Upper lobe of right lung (tissue), 1 donor: ENCODE measurements at regions not wholly inside any gene's neighbourhood (a gene's known extent, or its start where the extent isn't known, plus 50 kb on each side); places are given as distances from the start of the nearest gene placed in this dataset.

Experiments used
- ATAC-seq: fragments of 200-7000 bp; cut with Tn5 transposase; one replicate; pipeline ENCODE4 v1.9.1; 2020; ENCODE audit warnings: mild to moderate bottlenecking, moderate library complexity
- DNase-seq: peaks from one replicate; pipeline ENCODE4 v3.0.0-alpha.2; 2020
- H3K27ac ChIP-seq: fragments of 200-600 bp; one replicate; pipeline ENCODE4 v1.8.0; 2022
- H3K27me3 ChIP-seq: fragments of 200-600 bp; one replicate; pipeline ENCODE4 v1.8.0; 2022; ENCODE audit warnings: mild to moderate bottlenecking
- H3K36me3 ChIP-seq: fragments of 200-600 bp; one replicate; pipeline ENCODE4 v1.8.0; 2022
- H3K4me1 ChIP-seq: fragments of 200-600 bp; one replicate; pipeline ENCODE4 v1.8.0; 2022
- H3K4me3 ChIP-seq: fragments of 200-600 bp; one replicate; pipeline ENCODE4 v1.8.0; 2022; ENCODE audit warnings: mild to moderate bottlenecking
- H3K9me3 ChIP-seq: fragments of 200-600 bp; one replicate; pipeline ENCODE4 v1.8.0; 2022
- intact Hi-C: fragments of 100-400 bp; cut with DNase I; formaldehyde crosslinking; loops from one replicate; pipeline ENCODE4 v1.11.0; 2022
- TF ChIP-seq, protein P1 (sequence below): fragments of 200-600 bp; IDR thresholded peaks from one replicate; pipeline ENCODE4 v1.8.0; 2022; ENCODE audit warnings: antibody characterized with exemption
- donor health status: DM: no; HTN: yes; CAD: no; lungs with severe emphysema.

DNA sequence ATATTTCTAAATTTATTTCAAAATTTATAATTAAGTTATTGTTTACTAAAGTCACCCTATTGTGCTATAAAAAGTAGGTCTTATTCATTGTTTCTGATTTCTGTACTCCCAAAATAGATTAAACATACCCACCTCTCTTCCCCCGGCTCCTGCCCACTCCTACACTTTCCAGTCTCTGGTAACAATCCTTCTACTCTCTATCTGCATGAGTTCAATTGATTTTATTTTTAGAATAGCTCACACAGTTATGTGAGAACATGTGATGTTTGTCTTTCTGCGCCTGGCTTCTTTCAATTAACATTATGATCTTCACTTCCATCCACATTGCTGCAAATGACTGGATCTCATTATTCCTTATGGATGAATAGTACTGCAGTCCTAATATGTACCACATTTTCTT lies 269.3 kb downstream of the ACTRT1 start:
- no peaks in the 10 kb centered on the region for H3K27me3 ChIP-seq
- ATAC-seq: no peak
- intact Hi-C loops: no loop called here
- H3K9me3 ChIP-seq: no peaks in the 10 kb centered on the region
- H3K36me3 ChIP-seq: no peaks in the 10 kb centered on the region
- H3K4me1 ChIP-seq: no peaks in the 10 kb centered on the region
- DNase-seq: no peak
- H3K4me3 ChIP-seq: no peak overlapping the region
- TF ChIP-seq, protein P1, sequence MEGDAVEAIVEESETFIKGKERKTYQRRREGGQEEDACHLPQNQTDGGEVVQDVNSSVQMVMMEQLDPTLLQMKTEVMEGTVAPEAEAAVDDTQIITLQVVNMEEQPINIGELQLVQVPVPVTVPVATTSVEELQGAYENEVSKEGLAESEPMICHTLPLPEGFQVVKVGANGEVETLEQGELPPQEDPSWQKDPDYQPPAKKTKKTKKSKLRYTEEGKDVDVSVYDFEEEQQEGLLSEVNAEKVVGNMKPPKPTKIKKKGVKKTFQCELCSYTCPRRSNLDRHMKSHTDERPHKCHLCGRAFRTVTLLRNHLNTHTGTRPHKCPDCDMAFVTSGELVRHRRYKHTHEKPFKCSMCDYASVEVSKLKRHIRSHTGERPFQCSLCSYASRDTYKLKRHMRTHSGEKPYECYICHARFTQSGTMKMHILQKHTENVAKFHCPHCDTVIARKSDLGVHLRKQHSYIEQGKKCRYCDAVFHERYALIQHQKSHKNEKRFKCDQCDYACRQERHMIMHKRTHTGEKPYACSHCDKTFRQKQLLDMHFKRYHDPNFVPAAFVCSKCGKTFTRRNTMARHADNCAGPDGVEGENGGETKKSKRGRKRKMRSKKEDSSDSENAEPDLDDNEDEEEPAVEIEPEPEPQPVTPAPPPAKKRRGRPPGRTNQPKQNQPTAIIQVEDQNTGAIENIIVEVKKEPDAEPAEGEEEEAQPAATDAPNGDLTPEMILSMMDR: no peak
- H3K27ac ChIP-seq: no peak overlapping the region

DNA sequence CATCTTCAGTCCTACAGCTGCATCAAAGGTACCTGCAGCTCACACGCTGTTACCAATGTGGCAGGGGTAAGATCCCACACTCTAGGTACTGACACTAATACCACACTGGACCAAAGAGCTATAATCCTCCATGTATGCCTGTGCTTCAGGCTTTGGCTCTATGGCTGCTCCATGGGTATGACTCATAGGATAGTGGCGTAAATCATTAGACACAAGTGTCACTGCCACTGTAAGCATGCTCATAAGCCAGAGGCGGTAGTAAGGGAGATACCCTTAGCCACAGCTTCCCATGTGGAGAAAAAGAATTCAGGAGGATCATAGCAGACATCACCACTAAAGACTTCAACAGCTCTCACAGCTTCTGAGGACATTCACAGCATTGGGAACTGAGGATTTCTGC lies 287.5 kb downstream of the ACTRT1 start:
- intact Hi-C loops: no loop called here
- no peaks in the 10 kb centered on the region for H3K27me3 ChIP-seq
- H3K4me1 ChIP-seq: no peaks in the 10 kb centered on the region
- TF ChIP-seq, protein P1: no peak
- H3K4me3 ChIP-seq: no peak overlapping the region
- no peak overlapping the region for H3K27ac ChIP-seq
- DNase-seq: no peak
- no peaks in the 10 kb centered on the region for H3K9me3 ChIP-seq
- no peak for ATAC-seq
- no peaks in the 10 kb centered on the region for H3K36me3 ChIP-seq

DNA sequence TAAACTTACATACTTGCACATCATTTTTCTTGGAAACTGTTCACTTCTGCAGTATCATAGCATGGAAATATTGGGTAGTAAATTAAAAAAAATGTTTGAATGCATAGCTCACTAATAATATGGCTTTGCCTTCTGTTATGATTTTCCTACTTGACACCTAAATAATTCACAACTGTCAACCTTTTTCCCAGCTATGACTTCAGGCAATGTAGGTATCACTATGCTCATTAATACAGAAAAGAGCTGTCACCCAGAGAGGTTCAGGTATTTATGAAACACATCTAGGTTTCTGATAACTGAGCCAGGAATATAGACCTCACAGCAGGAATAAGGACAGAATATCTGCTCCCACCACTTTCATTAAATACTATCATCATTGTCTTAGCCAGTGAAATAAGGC lies 289.5 kb downstream of the ACTRT1 start:
- Histone ChIP-seq H3K27ac (no peak overlapping the region), H3K4me1 (no peaks in the 10 kb centered on the region), H3K4me3 (no peak overlapping the region), H3K27me3 (no peaks in the 10 kb centered on the region), H3K9me3 (no peaks in the 10 kb centered on the region), H3K36me3 (no peaks in the 10 kb centered on the region)
- DNase-seq (no peak), ATAC-seq (no peak)
- TF ChIP-seq, protein P1: no peak
- intact Hi-C loops: no loop called here

DNA sequence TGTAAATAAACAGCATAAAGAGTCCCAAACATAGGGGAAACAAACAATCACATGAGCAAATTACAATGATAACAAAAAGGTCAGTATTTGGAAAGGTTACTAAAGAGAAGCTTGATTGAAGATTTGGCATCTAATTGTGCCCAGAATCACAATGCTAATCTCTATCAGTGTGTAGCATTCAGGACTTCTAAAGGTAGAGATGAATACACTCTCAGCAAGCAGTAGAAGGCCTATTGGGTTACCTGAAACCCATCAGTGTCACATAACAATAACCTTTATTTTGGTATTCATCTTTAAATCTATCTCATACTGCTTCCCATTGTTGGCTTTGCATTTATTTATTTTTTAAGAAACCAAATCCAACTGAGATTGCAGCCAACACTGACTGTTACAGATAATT lies 319.5 kb downstream of the ACTRT1 start:
- TF ChIP-seq, protein P1: no peak
- no peaks in the 10 kb centered on the region for H3K27me3 ChIP-seq
- no peaks in the 10 kb centered on the region for H3K36me3 ChIP-seq
- intact Hi-C loops: no loop called here
- no peak overlapping the region for H3K27ac ChIP-seq
- no peak overlapping the region for H3K4me3 ChIP-seq
- no peak for ATAC-seq
- H3K4me1 ChIP-seq: no peaks in the 10 kb centered on the region
- H3K9me3 ChIP-seq: no peaks in the 10 kb centered on the region
- no peak for DNase-seq

DNA sequence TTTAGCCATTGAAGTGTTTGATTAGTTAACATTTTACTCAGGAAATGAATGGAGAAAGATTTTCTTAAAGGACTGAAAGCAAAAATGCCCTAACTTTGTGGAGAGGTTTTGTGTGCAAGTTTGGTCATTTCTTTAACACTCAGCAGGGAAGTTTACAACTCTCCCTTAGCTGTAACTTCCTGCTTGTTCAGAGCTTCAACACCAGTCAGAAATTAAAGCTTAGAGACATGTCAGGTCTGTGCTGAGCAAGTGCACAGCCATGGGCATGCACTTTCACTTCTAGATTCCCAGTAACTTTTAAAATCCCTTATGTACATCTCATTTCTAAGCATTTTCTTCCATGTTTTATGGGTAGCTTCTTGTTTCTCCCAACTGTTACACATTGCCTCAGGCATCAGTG lies 326.0 kb downstream of the ACTRT1 start:
- ATAC-seq (no peak), DNase-seq (no peak)
- H3K4me1 ChIP-seq: no peaks in the 10 kb centered on the region
- intact Hi-C loops: no loop called here
- no peaks in the 10 kb centered on the region for H3K27me3 ChIP-seq
- H3K9me3 ChIP-seq: no peaks in the 10 kb centered on the region
- H3K27ac ChIP-seq: no peak overlapping the region
- H3K36me3 ChIP-seq: no peaks in the 10 kb centered on the region
- H3K4me3 ChIP-seq: no peak overlapping the region
- TF ChIP-seq, protein P1: no peak

DNA sequence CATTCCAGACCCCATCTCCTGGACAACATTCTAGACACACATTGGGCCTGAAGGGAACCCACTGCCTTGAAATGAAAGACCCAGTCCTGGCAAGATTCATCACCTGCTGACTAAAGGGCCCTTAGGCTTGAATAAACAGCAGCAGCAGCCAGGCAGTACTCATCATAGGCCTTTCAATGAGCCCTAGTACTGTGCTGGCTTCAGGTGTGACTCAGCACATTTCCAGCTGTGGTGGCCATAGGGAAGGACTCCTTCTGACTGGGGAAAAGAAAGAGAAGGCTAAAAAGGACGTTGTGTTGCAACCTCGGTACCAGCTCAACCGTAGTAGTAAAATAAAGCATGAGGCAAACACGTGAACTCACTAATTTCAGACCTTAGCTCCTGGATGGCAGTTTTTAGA lies 344.0 kb downstream of the ACTRT1 start:
- no peak for DNase-seq
- TF ChIP-seq, protein P1: no peak
- Histone ChIP-seq H3K36me3 (no peaks in the 10 kb centered on the region), H3K27ac (no peak overlapping the region), H3K4me3 (no peak overlapping the region), H3K4me1 (no peaks in the 10 kb centered on the region), H3K9me3 (no peaks in the 10 kb centered on the region), H3K27me3 (no peaks in the 10 kb centered on the region)
- intact Hi-C loops: no loop called here
- ATAC-seq: peak; percentile 49
